ENCODE measurements at regions not wholly inside any gene's neighbourhood (a gene's known extent, or its start where the extent isn't known, plus 50 kb on each side); places are given as distances from the start of the nearest gene placed in this dataset.
A peak's percentile ranks its signal among the peaks of the same experiment; 100 is the strongest.

DNA sequence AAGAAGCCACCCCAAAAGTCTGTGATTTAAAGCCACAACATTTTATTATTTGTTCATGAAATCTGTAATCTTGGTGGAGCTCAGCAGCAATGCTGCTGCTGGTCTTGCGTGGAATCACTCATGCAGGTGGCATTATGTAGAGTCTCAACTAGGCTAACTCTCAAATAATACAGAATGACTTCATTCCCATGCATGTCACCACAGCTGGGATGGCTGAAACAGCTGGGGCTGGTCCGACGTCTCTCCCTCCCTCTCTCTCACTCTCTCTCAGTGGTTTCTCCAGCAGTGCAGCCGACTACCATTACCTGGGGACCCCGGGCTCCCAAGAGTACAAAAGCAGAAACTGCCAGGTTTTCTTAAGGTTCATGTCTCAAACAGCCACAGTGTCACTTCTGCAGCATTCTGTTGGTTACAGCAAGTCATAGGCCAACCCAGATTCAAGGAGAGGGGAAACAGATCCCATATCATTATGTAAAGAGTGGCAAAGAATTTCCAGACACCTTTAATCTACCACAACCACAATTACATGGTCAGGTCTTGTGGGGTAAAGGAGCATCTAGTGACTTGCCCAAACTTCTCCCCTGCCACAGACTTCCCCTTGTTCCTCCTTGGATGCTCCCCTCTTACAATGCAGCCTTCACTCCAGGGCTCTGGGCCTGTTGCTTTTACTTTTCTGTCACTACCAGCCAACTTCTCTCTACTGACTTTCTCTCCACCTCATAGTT is 192.0 kb upstream of the HMGA2 start:
- Histone ChIP-seq H3K9me2 (replicated peaks; ENCODE audit: low read length) (no peaks in the 10 kb centered on the region), H3K4me2 (ENCODE audit: low read length) (peak overlapping the region; percentile 64), H3K36me3 (ENCODE audit: low read depth, low read length) (no peaks in the 10 kb centered on the region), H3K9ac (ENCODE audit: low read length) (peak overlapping the region; percentile 94), H3K27me3 (ENCODE audit: low read length) (no peaks in the 10 kb centered on the region), H2AFZ (ENCODE audit: low read length) (no peak overlapping the region), H4K20me1 (ENCODE audit: low read length) (no peaks in the 10 kb centered on the region), H3F3A (ENCODE audit: low read length, unreplicated experiment) (peaks cover 28% of the 10 kb centered on the region), H3K27ac (ENCODE audit: low read length) (peak overlapping the region; percentile 99), H3K4me3 (ENCODE audit: low read length) (no peak overlapping the region; the same call in 1 of the 2 replicates), H3K4me1 (ENCODE audit: insufficient read depth, low read length) (peaks cover 72% of the 10 kb centered on the region), H3K79me2 (ENCODE audit: low read length) (peaks cover 16% of the 10 kb centered on the region; the same call in 1 of the 2 replicates), H3K9me3 (ENCODE audit: low read length) (no peaks in the 10 kb centered on the region)
- TF ChIP-seq CTCF (conservative IDR thresholded peaks at IDR 0.05; ENCODE audit: low read depth, low read length), result no peak
- no peak for TF ChIP-seq EZH2 (IDR thresholded peaks at IDR 0.05; ENCODE audit: low read length, unreplicated experiment)
- no peak for TF ChIP-seq EZH2phosphoT487 (IDR thresholded peaks at IDR 0.05; ENCODE audit: borderline replicate concordance, low read length)
- TSS peak; percentile 52 for BruUV-seq (replicated peaks)
- no peak for DNase-seq
- CTCF ChIA-PET, result interaction anchor here (1.0 kb wide), 1 partner anchor 29 kb away, joined by 4 read pairs; no protein-coding TSS in a partner anchor
- intact Hi-C loops (cut with micrococcal nuclease), result no loop called here
- POLR2A ChIA-PET (ENCODE audit: unreplicated experiment), result interaction anchor here (1.4 kb wide), 1 partner anchor 25 kb away, joined by 5 read pairs; no protein-coding TSS in a partner anchor
- peak; percentile 1 for ATAC-seq

- TSS peak; percentile 84 for BruUV-seq (replicated peaks)
- intact Hi-C loops (cut with micrococcal nuclease), result no loop called here
- Histone ChIP-seq H3K4me1 (ENCODE audit: insufficient read depth, low read length) (peaks cover 83% of the 10 kb centered on the region), H3F3A (ENCODE audit: low read length, unreplicated experiment) (peaks cover 28% of the 10 kb centered on the region), H3K27me3 (ENCODE audit: low read length) (no peaks in the 10 kb centered on the region), H4K20me1 (ENCODE audit: low read length) (no peaks in the 10 kb centered on the region), H3K4me3 (ENCODE audit: low read length) (no peak overlapping the region), H3K9me3 (ENCODE audit: low read length) (no peaks in the 10 kb centered on the region), H3K27ac (ENCODE audit: low read length) (peak overlapping the region; percentile 99), H3K36me3 (ENCODE audit: low read depth, low read length) (no peaks in the 10 kb centered on the region), H3K9ac (ENCODE audit: low read length) (peak overlapping the region; percentile 84), H3K9me2 (replicated peaks; ENCODE audit: low read length) (no peaks in the 10 kb centered on the region), H2AFZ (ENCODE audit: low read length) (no peak overlapping the region), H3K4me2 (ENCODE audit: low read length) (peak overlapping the region; percentile 45), H3K79me2 (ENCODE audit: low read length) (peaks cover 16% of the 10 kb centered on the region; the same call in 1 of the 2 replicates)
- ChIA-PET CTCF (interaction anchor here (0.5 to 2.2 kb wide), 3 partner anchors 24 to 39 kb away, joined by 3 to 8 read pairs (median 6); no protein-coding TSS in a partner anchor), POLR2A (ENCODE audit: unreplicated experiment) (interaction anchor here (0.7 to 1.5 kb wide), 3 partner anchors 11 to 97 kb away, joined by 3 to 5 read pairs (median 3); no protein-coding TSS in a partner anchor)
- DNase-seq, result peak; percentile 34
- TF ChIP-seq EZH2 (IDR thresholded peaks at IDR 0.05; ENCODE audit: low read length, unreplicated experiment) (no peak), EZH2phosphoT487 (IDR thresholded peaks at IDR 0.05; ENCODE audit: borderline replicate concordance, low read length) (no peak), CTCF (conservative IDR thresholded peaks at IDR 0.05; ENCODE audit: low read depth, low read length) (no peak)
- no peak for ATAC-seq
Observed at GRCh38 chr12:65634061-65634460, 190.2 kb upstream of the HMGA2 start.
